H1 (cell line): ENCODE measurements at regions not wholly inside any gene's neighbourhood (a gene's known extent, or its start where the extent isn't known, plus 50 kb on each side); places are given as distances from the start of the nearest gene placed in this dataset.

Experiments
- CHD7 ChIP-seq: fragments of 300-600 bp; sonication (generic); IDR thresholded peaks from 2 replicates; pipeline ENCODE4 v1.7.1; 2012; ENCODE audit warnings: low read length, moderate library complexity, mild to moderate bottlenecking, inconsistent platforms; ENCODE audit not compliant: insufficient replicate concordance
- GABPA ChIP-seq: IDR thresholded peaks from 2 replicates; pipeline ENCODE4 v1.6.1; 2011; ENCODE audit warnings: mild to moderate bottlenecking, low read length, moderate library complexity, borderline replicate concordance; ENCODE audit not compliant: insufficient read depth
- MAX ChIP-seq: IDR thresholded peaks from 2 replicates; pipeline ENCODE4 v1.6.1; 2012; ENCODE audit warnings: inconsistent platforms
- POLR2AphosphoS5 ChIP-seq: IDR thresholded peaks from 2 replicates; pipeline ENCODE4 v1.6.1; 2011; ENCODE audit warnings: low read depth, low read length
- SP1 ChIP-seq: IDR thresholded peaks from 2 replicates; pipeline ENCODE4 v1.6.1; 2011; ENCODE audit warnings: low read depth, low read length
- SP4 ChIP-seq: IDR thresholded peaks from 2 replicates; pipeline ENCODE4 v1.6.1; 2012; ENCODE audit warnings: low read length, inconsistent platforms

- TF ChIP-seq CHD7 (no peak), MAX (no peak), SP4 (no peak), POLR2AphosphoS5 (no peak), GABPA (no peak), SP1 (no peak)
- TF ChIP-seq, all 59 proteins: peak for 0
Observed at GRCh38 chr2:221318376-221319130, 253.6 kb downstream of the EPHA4 start (continued).
